Lower leg skin (tissue), 3 donors: ENCODE measurements at regions not wholly inside any gene's neighbourhood (a gene's known extent, or its start where the extent isn't known, plus 50 kb on each side); places are given as distances from the start of the nearest gene placed in this dataset.

ENCODE experiments used
- POLR2A ChIP-seq, 2 donors: fragments of 450-650 bp; IDR thresholded peaks; one replicate each; pipeline ENCODE4 v1.6.1; 2016 to 2017; ENCODE audit warnings: antibody characterized with exemption in 2 of 2, mild to moderate bottlenecking in 1 of 2, moderate library complexity in 1 of 2
- TF ChIP-seq, protein P1 (sequence below), 3 donors: fragments of 450-650 bp; IDR thresholded peaks; one replicate each; pipeline ENCODE4 v1.5.1; 2016; ENCODE audit warnings: antibody characterized with exemption in 3 of 3, mild to moderate bottlenecking in 3 of 3, moderate library complexity in 2 of 3

DNA sequence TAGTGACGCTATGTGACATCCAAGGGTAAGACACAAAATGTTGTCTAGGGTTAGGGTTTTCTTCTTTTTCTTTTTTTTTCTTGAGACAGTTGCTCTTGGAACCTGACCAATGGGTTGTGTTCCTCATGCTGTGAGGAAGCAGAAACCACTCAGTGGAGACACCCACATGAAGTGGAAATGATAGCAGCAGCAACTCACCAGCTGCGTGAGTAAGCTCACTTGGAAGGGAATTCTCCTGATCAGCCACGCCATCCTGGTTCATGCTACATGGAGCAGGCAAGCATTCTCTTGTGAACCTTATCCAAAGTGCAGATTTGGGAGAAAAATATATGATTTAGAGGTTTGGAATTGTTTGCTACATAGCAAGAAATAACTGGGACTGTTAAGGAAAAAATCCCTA lies 863.7 kb downstream of the EPHA4 start:
- TF ChIP-seq, protein P1, sequence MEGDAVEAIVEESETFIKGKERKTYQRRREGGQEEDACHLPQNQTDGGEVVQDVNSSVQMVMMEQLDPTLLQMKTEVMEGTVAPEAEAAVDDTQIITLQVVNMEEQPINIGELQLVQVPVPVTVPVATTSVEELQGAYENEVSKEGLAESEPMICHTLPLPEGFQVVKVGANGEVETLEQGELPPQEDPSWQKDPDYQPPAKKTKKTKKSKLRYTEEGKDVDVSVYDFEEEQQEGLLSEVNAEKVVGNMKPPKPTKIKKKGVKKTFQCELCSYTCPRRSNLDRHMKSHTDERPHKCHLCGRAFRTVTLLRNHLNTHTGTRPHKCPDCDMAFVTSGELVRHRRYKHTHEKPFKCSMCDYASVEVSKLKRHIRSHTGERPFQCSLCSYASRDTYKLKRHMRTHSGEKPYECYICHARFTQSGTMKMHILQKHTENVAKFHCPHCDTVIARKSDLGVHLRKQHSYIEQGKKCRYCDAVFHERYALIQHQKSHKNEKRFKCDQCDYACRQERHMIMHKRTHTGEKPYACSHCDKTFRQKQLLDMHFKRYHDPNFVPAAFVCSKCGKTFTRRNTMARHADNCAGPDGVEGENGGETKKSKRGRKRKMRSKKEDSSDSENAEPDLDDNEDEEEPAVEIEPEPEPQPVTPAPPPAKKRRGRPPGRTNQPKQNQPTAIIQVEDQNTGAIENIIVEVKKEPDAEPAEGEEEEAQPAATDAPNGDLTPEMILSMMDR (IDR thresholded peaks at IDR 0.05), result no peak
- TF ChIP-seq POLR2A (IDR thresholded peaks at IDR 0.05), result no peak
